ENCODE measurements at regions not wholly inside any gene's neighbourhood (a gene's known extent, or its start where the extent isn't known, plus 50 kb on each side); places are given as distances from the start of the nearest gene placed in this dataset.

DNA sequence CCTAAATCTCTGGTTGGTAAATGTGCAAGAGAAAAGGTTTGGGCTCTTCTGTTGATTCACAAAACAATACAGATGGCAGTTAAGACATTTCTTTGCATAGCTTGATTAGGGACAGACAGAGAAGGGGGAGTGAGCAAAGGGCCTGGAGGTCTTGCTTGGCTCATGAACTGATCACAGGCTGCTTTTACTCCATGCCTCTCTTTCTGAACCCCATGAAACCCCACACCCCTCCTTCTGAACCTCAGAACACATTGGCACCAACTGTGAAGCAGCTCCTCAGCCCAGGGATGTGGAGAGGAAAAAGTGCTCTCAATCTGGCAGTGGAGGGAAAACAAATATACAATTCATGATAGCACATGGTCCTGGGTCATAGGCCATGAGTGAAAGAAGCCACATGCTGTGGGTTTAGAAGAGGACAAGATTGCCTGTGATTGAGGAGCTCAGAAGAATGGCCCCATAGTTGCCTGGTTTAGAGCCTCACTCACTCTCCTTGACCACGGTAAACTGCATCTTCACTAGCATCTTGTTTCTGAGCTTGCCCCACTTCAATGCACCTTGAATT lies 111.6 kb upstream of the GADD45A start:
- intact Hi-C loops (cut with micrococcal nuclease; ENCODE audit: unreplicated experiment): no loop called here
- no TSS peak for BruUV-seq (replicated peaks)
- Mint-ChIP-seq H3K4me3 (ENCODE audit: low read depth, unreplicated experiment) (no peak overlapping the region), H3K4me1 (ENCODE audit: low read depth, unreplicated experiment) (peaks cover 40% of the 10 kb centered on the region), H3K9me3 (ENCODE audit: low read depth, unreplicated experiment) (peaks cover 2% of the 10 kb centered on the region), H3K36me3 (ENCODE audit: insufficient read depth, unreplicated experiment) (no peaks in the 10 kb centered on the region), H3K27me3 (ENCODE audit: unreplicated experiment) (no peaks in the 10 kb centered on the region), H3K27ac (ENCODE audit: unreplicated experiment) (no peak overlapping the region)
- no peak for DNase-seq
- TF ChIP-seq, protein P1, sequence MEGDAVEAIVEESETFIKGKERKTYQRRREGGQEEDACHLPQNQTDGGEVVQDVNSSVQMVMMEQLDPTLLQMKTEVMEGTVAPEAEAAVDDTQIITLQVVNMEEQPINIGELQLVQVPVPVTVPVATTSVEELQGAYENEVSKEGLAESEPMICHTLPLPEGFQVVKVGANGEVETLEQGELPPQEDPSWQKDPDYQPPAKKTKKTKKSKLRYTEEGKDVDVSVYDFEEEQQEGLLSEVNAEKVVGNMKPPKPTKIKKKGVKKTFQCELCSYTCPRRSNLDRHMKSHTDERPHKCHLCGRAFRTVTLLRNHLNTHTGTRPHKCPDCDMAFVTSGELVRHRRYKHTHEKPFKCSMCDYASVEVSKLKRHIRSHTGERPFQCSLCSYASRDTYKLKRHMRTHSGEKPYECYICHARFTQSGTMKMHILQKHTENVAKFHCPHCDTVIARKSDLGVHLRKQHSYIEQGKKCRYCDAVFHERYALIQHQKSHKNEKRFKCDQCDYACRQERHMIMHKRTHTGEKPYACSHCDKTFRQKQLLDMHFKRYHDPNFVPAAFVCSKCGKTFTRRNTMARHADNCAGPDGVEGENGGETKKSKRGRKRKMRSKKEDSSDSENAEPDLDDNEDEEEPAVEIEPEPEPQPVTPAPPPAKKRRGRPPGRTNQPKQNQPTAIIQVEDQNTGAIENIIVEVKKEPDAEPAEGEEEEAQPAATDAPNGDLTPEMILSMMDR (IDR thresholded peaks at IDR 0.05; ENCODE audit: unreplicated experiment): no peak
- CTCF ChIA-PET: interaction anchor here (0.6 to 1.3 kb wide), 4 partner anchors 9 to 169 kb away, joined by 3 to 4 read pairs (median 3); no protein-coding TSS in a partner anchor

DNA sequence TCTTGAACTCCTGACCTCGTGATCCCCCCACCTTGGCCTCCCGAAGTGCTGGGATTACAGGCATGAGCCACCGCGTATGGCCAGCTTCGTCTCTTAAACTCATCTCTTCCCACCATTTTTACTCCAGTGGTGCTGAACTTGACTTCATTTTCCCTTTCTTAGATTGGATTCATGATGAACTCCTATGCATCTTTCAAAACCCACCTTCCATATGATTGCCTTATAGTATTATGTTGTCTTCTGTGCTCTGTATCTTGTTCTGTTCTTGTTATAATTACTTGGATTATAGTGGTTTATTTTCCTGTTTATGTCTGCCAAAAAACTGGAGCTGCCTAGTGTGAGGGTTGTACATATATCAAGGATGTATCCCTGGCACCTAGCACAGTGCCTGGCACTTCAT lies 110.8 kb upstream of the GADD45A start:
- TF ChIP-seq, protein P1 (IDR thresholded peaks at IDR 0.05; ENCODE audit: unreplicated experiment): no peak
- Mint-ChIP-seq H3K9me3 (ENCODE audit: low read depth, unreplicated experiment) (peaks cover 2% of the 10 kb centered on the region), H3K4me1 (ENCODE audit: low read depth, unreplicated experiment) (peaks cover 41% of the 10 kb centered on the region), H3K36me3 (ENCODE audit: insufficient read depth, unreplicated experiment) (no peaks in the 10 kb centered on the region), H3K4me3 (ENCODE audit: low read depth, unreplicated experiment) (no peak overlapping the region), H3K27me3 (ENCODE audit: unreplicated experiment) (no peaks in the 10 kb centered on the region), H3K27ac (ENCODE audit: unreplicated experiment) (no peak overlapping the region)
- intact Hi-C loops (cut with micrococcal nuclease; ENCODE audit: unreplicated experiment): no loop called here
- CTCF ChIA-PET: interaction anchor here (1.2 to 1.3 kb wide), 2 partner anchors 13 to 168 kb away, joined by 3 to 4 read pairs; no protein-coding TSS in a partner anchor
- DNase-seq: no peak
- no TSS peak for BruUV-seq (replicated peaks)

DNA sequence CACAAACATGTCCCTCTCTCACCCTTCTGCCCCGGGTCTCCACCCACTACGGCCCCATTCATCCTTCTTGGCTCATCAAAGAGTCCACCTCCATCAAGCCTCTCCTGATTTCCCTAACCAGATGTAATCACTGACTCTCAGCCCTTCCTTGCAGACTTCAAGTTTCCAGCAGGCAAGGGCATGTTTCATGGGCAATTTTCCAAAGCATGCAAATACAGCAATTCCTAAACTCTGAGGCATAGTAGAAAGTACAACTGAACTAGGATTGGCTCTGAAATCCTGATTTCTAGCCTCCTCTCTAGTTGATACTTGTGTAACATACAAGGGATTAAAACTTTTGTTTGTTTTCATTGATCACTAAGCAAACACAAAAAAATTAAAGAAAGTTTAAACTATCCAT lies 109.1 kb upstream of the GADD45A start:
- no TSS peak for BruUV-seq (replicated peaks)
- intact Hi-C loops (cut with micrococcal nuclease; ENCODE audit: unreplicated experiment): no loop called here
- no peak overlapping the region for H3K4me3 Mint-ChIP-seq (ENCODE audit: low read depth, unreplicated experiment)
- no peak for DNase-seq
- CTCF ChIA-PET: no interaction called here
- no peak overlapping the region for H3K27ac Mint-ChIP-seq (ENCODE audit: unreplicated experiment)
- TF ChIP-seq, protein P1 (IDR thresholded peaks at IDR 0.05; ENCODE audit: unreplicated experiment): no peak
- no peaks in the 10 kb centered on the region for H3K36me3 Mint-ChIP-seq (ENCODE audit: insufficient read depth, unreplicated experiment)
- H3K4me1 Mint-ChIP-seq (ENCODE audit: low read depth, unreplicated experiment): peaks cover 40% of the 10 kb centered on the region
- H3K27me3 Mint-ChIP-seq (ENCODE audit: unreplicated experiment): no peaks in the 10 kb centered on the region
- no peaks in the 10 kb centered on the region for H3K9me3 Mint-ChIP-seq (ENCODE audit: low read depth, unreplicated experiment)

DNA sequence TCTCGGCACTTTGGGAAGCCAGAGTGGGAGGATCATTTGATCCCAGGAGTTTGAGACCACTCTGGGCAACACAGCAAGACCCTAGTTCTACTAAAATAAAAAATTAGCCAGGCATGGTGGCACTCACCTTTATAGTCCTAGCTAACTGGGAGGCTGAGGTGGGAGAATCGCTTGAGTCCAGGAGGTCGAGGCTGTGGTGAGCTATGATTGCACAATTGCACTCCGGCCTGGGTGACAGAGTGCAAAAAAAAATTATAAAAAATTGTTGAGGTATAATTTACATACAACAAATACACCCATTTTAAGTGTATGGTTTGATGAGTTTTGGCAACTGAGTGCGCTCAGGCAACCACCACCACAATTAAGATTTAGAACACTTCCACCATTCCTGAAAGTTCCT lies 108.5 kb upstream of the GADD45A start:
- no peaks in the 10 kb centered on the region for H3K9me3 Mint-ChIP-seq (ENCODE audit: low read depth, unreplicated experiment)
- H3K27ac Mint-ChIP-seq (ENCODE audit: unreplicated experiment): no peak overlapping the region
- BruUV-seq (replicated peaks): no TSS peak
- intact Hi-C loops (cut with micrococcal nuclease; ENCODE audit: unreplicated experiment): no loop called here
- no peak for DNase-seq
- TF ChIP-seq, protein P1 (IDR thresholded peaks at IDR 0.05; ENCODE audit: unreplicated experiment): no peak
- no peaks in the 10 kb centered on the region for H3K27me3 Mint-ChIP-seq (ENCODE audit: unreplicated experiment)
- CTCF ChIA-PET: no interaction called here
- H3K4me3 Mint-ChIP-seq (ENCODE audit: low read depth, unreplicated experiment): no peak overlapping the region
- H3K4me1 Mint-ChIP-seq (ENCODE audit: low read depth, unreplicated experiment): peaks cover 34% of the 10 kb centered on the region
- H3K36me3 Mint-ChIP-seq (ENCODE audit: insufficient read depth, unreplicated experiment): no peaks in the 10 kb centered on the region
